GM12878 (cell line): ENCODE measurements at regions not wholly inside any gene's neighbourhood (a gene's known extent, or its start where the extent isn't known, plus 50 kb on each side); places are given as distances from the start of the nearest gene placed in this dataset.

Experiments used
- BCL11A ChIP-seq: IDR thresholded peaks from 2 replicates; pipeline ENCODE4 v1.6.1; 2011; ENCODE audit warnings: low read depth, low read length
- CTCF ChIP-seq, 3 experiments: IDR thresholded peaks in 2 of 3; conservative IDR thresholded peaks in 1 of 3; 2 replicates each; pipeline ENCODE4 v1.5.1; 2011; ENCODE audit warnings: low read depth in 3 of 3, low read length in 3 of 3, mild to moderate bottlenecking in 3 of 3, control low read depth in 2 of 3, moderate library complexity in 2 of 3, inconsistent platforms in 1 of 3, mixed read lengths in 1 of 3; ENCODE audit not compliant: control insufficient read depth in 2 of 3, insufficient read depth in 1 of 3; ENCODE audit errors: extremely low read depth in 1 of 3
- EP300 ChIP-seq, 2 experiments: fragments of 150-350 bp in 1 of 2; IDR thresholded peaks; 2 replicates each; pipeline ENCODE4 v1.6.1; 2011 to 2012; ENCODE audit warnings: low read depth in 2 of 2, low read length in 2 of 2, borderline replicate concordance in 1 of 2, improper control_type of control experiment in 1 of 2, inconsistent platforms in 1 of 2; ENCODE audit not compliant: control insufficient read depth in 1 of 2
- FOXM1 ChIP-seq: IDR thresholded peaks from 2 replicates; pipeline ENCODE4 v1.6.1; 2012; ENCODE audit warnings: low read depth, mild to moderate bottlenecking, inconsistent platforms, low read length, moderate library complexity
- GABPA ChIP-seq: IDR thresholded peaks from 2 replicates; pipeline ENCODE4 v1.6.1; 2014; ENCODE audit warnings: antibody characterized with exemption, low read depth, mild to moderate bottlenecking, inconsistent platforms
- POLR2AphosphoS5 ChIP-seq: IDR thresholded peaks from 2 replicates; pipeline ENCODE4 v1.6.1; 2011; ENCODE audit warnings: mild to moderate bottlenecking, low read length, inconsistent platforms
- SP1 ChIP-seq: IDR thresholded peaks from one replicate; pipeline ENCODE4 v1.6.1; 2011; ENCODE audit warnings: low read depth, low read length
- TCF3 ChIP-seq: IDR thresholded peaks from 2 replicates; pipeline ENCODE4 v1.6.1; 2012; ENCODE audit warnings: low read depth, mild to moderate bottlenecking, low read length, borderline replicate concordance; ENCODE audit not compliant: insufficient read depth

GRCh38 chr11:33420959-33421566, 163.9 kb downstream of the HIPK3 start:
- TF ChIP-seq CTCF (IDR thresholded peaks at IDR 0.05 in 2 of 3, conservative IDR thresholded peaks at IDR 0.05 in 1 of 3; ENCODE audit: control insufficient read depth in 2 of 3, extremely low read depth in 1 of 3, insufficient read depth in 1 of 3, low read depth in 3 of 3, low read length in 3 of 3) (no peak), FOXM1 (no peak), EP300 (IDR thresholded peaks at IDR 0.05; ENCODE audit: borderline replicate concordance in 1 of 2, control insufficient read depth in 1 of 2, low read depth in 2 of 2, low read length in 2 of 2) (no peak), BCL11A (no peak), GABPA (no peak), POLR2AphosphoS5 (no peak), SP1 (no peak), TCF3 (no peak)
